GM18868 (cell line): ENCODE measurements at regions not wholly inside any gene's neighbourhood (a gene's known extent, or its start where the extent isn't known, plus 50 kb on each side); places are given as distances from the start of the nearest gene placed in this dataset.

ENCODE experiments used
- ATAC-seq: cut with Tn5 transposase; IDR thresholded peaks from one replicate; pipeline ENCODE4 v1.9.1; 2021; ENCODE audit warnings: mild to moderate bottlenecking, moderate library complexity; ENCODE audit not compliant: unreplicated experiment

DNA sequence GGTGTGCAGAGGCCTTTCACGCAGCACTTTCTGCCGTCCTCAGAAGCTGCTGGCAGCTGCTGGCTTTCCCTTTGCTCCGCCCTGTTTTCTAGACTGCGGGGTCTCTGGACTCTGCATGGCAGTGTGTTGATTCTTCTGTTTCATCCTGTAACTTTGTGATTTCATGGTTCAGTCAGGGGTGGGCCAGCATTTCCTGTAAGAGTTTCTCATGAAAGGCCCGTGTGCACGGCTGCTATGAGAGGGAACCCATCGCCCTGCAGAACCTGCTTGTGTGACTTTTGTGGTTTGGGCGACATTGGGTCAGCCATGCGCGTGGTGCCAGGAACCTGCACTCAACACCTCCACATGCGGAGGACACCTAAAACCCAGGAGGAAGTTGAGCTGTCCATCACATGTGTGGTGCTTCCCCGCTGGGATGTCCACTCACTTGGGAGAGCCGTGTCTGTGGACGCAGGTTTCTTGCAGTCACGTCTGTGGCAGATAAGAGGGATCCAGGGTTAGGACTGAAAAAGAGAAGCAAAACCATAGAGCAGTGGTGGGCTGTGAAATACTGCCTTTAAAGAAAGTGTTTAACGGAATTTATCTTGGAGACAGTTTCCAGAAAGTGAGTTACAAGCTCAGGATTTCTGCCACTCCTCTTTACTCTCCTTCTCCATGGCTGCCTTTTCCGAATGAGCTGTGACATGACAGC, 167.3 kb upstream of the ALKAL2 start:
- ATAC-seq: no peak

DNA sequence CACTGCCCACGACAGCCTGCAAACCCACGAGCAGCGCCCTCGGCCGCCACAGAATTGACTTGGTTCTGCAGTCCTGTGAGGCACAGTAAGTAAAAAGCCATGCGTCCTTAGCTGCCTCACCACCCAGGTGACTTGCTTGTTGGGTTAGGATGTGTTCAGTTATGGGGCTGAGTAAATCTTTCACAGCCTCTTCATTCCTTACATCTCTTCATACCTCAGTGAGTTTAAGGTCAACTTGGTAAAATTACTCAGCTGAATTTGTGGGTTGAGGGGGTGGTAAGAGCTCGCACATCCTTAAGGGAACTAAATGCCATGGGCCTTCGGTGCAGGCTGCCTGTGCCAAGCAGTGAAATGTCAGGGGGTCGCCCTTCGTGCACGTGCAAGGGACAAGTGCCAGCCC, 165.2 kb upstream of the ALKAL2 start:
- ATAC-seq: no peak

DNA sequence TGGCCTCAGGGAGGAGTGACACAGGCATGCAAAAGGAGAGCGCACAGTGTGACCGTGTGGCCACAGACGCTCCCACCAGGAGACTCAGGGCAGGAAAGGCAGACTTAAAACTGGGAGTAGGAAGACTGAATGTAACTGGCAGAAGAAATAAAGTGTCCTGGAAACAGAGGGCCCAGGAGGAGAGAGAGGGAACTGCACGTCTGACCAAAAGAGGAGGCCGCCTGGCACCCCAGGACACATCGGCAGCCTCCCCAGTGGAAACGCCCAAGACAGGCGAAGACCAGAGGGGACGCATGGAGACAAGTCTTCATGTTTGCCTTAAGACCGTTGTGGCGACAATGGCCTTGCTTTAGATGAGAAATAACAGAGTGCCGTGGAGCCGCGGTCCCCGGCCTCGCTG, 163.6 kb upstream of the ALKAL2 start:
- ATAC-seq: no peak

DNA sequence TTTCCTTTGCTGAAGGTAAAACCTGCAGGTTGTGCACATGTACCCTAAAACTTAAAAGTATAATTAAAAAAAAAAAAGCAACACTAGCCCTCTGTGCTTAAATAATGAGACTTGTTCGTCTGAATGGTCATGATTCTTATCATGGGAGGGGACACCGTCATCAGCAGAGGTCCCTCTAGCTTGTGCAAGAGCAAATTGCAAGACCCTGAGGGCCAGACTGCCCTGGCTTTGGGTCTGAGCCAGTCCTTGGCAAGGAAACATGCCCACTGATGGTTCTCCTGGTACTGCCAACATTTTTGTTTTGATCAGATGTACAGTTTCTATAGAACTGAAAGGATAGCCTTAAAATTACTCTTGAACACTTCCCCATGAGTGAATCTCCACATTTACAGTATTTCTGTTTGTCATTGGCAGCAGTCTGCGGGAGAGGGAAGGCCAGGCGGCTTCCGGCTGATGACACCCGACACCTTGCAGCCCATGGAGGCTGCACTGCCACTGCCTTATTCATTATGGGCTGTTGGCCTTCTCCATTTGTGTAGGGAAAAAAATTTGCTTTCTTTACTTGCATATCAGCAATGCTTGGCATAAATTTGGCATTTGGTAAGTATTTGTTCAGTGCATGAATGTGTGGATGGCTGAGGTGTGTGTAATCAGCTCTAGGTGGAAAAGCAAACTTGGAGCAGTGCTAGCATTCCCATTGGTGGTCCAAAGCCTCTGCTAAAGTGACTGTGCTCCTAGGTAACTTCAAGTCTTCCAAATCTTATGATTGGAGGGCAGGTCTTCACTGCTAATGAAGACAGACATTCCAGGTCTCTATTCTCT, 161.6 kb upstream of the ALKAL2 start:
- no peak for ATAC-seq

DNA sequence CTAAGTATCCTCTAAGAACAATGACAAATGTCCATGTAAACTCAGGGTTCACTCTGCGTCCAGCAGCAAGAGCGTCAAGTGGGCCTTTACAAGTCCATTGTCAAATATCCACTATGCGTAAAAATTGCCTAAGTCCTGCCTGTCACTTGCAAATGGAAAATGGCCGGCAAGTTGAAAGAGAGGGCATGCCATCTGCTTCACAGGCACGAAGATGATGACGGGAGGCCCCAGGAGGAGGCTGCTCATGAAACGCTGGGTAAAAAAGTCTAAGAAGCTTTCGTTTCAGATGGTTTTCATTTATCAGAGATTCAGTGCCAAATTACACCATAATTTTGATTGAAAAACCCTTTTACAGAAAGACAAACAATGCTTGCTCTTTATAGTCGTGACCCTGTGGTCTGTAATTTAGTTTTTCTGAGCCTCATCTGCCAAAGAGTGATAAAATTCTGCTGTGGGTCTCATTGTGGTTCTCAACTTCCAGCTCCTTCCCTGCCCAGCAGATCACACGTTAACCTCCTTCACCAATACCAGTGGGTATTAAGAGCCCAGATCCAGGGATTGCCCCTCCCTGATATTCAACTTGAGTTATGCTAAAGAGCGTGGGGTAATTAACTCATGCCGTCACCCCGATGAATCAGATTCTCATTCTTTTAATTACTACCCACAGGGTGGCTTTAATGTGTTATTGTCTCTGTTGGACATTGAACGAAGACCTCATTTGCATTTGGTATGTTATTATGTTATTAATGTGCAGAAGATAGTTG, 160.2 kb upstream of the ALKAL2 start:
- ATAC-seq: no peak

DNA sequence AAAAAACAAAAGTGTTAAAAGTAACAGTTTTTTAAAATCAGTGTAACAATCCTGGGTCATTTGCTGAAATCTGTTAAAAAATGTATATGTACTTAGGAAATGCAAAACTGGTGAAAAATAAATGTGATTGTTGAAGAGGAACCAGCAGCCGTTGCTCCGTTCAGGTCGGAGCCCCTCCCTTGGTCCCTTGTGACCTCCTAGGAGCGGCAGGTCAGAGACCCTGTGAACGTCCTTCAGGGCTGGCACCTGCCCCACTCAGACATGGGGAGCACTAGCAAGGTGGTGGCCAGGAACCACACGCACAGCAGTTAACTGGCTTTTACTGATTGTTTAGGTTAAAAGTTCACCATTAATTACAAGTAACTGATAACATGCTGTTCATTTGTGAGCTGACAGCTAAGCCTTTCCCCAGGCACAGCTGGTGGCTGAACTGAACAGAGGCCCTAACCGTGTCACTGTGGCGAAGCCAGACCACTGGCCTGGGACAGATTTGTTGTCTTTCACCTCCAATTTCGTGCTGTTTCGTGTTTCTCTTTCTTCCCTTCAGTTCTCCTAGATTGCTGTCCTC, 159.2 kb upstream of the ALKAL2 start:
- ATAC-seq: no peak

DNA sequence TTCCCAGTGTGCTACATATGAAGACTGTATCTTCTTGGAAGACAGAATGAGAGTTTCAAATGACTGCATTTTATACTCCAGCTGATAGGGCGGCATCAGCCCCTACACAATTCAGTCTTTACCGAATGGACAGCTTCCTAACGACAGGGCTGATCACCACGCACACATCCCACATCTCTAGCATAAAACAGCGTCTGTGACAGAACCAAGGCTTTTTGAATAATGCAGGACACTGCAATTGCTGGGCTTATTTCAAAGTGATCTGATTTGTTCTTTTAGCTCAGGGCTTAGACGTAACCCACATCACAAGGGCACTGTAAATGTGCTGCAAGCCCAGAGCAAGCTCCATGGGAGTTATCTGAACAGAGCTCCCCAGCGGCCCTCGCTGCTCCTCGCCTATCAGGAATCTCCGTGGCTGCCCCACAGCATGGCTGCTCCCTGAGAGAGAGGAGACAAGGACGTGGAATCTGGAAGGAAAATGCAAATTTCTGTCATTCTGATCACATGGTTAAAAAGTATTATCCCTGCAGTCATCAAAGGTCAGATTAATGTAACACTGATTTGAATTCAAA, 158.5 kb upstream of the ALKAL2 start:
- no peak for ATAC-seq

DNA sequence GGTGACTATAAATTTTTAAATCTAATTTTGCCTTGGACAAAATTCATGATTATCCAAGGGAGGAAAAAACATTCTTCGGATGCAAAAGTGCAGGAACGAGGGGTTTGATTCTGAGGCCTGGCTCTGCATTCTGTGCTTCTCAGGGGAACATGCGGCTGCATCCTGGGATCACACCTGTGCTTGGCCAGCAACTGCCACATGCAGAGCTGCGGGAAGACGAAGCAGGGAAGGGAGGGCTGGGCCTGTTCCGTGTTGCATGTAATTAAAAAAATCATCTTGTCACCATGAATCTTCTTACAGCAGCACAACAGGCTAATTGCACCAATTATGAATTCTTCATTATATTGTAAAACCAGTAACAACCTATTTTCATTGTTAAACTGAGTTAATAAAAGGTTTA, 158.0 kb upstream of the ALKAL2 start:
- no peak for ATAC-seq

DNA sequence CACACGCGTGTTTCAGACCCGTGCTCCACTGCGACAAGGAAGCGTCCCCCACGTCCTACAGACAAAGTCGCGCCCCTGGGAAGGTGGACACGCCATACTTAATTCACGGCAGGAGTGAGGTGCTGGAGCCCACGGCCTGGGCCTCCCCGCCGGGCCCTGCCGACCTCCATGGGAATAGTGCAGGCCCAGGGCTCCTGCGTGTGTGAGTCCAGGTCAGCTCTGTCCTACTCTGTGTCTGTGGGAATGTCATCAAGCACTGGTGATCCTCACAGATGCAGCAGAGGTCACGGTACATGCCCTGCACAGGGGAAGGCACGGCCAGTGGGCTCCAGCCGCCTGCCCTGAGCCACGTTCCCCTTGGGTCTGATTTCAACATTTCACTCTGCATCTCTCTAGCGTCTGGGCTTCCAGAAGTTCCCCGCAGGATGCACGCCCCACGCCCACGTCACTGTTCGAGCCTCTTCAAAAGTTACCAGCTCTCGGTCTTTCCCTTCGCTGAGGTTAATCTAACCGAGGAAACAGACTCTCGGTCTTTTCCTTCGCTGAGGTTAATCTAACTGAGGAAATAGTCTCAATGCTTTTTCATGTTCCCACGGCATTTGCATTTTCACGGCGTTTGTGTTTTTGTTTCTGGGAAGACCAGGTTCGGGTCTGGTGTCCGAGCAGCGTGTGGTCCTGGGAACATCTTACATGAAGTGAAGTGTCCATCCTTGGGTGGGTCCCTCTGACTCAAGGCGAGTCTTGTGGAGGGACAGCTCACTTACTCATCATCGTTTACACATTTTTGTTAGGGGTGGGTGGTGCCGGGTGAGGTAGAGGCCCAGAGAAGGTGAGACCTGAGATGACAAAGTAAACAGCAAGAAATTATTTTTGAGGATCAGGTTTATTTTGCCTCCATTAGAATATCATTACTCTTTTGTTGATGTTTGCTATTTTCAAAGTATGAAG, 157.3 kb upstream of the ALKAL2 start:
- ATAC-seq: no peak

DNA sequence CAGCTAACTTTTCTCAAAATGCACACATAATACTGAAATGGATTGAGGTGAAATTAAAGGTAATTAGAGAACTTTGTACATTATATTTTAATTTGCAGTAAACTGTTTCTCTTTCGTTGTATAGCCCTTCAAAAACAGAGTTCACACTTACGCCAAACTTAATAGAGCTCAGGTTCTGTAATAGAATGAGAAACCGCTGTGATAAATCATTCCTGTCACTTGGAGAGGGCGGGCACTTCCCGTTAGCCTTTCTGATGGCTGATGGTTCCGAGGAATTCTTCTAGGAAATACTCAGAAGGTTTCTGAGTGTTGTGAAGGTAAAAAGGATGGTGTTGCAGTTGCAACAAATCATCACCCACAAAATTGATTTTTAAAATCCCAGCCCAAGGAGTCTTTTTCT, 155.8 kb upstream of the ALKAL2 start:
- no peak for ATAC-seq

DNA sequence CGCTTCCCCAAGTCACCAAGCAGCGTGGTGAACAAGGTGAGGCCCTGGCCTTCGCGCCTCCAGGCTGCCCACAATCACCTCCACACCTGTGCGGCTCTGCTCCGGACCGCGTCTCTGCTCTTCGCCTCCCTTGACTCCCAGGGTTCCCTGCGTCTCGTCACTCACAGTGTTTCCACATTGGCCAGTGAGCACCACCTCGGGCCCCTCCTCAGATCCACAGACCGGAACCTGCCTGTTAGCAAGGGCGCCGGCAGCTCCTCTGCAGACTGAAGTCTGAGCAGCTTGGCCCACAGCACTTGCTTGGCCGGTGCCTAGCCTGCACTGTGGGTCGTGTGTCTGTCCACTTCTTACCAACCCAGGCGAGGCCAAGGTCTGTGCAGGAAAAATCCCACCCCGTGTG, 155.3 kb upstream of the ALKAL2 start:
- ATAC-seq: no peak

DNA sequence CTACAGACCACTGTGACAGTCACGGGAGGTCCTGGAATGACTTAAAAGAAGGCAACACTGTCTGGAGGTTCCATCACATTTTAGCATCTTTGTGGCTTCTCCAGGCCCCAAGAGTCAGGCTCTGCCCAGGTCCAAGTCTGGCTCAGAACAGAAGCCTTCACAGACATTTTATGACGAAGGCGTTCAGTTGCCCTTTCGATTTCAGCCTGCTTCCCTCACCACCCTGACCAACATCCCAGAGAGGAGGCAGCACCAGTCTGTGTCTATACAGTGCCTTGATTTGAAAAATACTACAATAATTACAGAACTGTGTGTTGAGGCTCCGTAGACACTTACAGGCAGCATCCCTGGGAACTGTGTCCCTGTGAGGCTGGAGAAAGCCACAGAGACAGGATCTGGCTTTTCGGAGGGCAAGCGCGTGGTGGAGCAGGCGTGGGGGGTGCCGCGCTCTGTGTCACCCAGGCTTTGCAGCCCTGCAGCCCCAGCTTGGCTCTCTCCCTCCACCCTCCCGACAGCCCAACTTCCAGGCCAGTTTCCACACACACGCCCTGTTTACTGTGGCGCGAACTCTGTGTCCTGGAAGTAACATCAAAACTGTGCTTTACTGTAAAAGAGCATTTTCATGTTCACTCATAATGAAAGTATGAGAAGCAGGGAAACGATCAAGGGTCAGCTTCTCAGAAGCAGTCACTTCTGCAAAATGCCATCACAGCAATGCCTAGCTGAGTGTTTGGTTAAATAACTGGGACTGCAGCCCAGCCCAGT, 153.5 kb upstream of the ALKAL2 start:
- no peak for ATAC-seq

DNA sequence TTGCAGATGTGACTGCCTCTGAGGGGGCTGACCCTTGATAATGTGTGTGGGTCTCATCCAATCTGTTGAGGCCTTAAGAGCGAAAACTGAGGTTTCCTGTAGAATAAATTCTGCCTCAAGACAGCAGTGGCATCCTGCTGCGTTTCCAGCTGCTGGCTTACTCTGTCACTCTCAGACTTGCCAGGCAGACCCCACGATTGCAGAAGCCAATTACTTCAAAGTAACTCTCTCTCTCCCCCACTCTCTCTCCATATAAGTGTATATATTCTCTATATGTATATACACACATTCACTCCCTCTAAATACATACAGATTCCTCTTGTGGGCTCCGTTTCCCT, 152.5 kb upstream of the ALKAL2 start:
- ATAC-seq: no peak

DNA sequence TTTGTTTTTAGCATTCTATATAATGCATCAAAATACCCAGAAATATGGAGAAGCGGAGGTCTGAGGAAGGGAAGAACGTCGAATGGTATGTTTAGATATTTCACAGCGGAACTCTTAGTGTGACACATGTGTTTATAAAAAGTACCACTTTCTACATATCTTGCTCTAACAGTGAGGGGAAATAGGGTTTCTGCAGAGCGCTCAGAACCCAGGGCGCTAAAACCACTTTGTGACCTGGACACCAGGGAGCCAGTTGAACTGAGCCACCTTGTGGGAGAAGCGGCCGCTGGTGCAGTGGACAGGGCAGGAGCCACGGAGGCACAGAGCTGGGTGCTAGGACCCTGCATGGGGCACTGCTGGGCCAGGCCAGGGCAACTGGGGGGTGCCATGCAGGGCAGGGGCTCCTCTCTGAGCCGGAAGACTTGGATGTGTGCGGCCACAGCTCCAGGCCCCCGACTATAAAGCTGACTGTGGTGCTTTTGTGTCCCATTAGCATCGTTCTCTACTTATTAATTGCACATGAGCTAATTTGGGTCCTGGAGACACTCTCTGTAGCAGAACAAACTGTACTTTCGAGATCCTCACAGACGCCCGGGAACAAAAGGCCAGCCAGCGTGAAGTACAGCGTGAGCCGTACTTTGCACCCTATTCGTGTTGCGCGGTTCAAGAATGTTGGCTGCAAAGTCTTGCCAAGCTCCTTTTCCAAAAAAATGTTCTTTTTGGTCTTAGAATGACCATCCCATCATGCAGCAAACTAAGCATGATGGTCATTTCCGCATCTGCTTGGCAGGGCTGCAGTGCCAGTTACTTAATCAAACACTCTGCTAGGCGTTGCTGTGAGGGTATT, 151.9 kb upstream of the ALKAL2 start:
- no peak for ATAC-seq

DNA sequence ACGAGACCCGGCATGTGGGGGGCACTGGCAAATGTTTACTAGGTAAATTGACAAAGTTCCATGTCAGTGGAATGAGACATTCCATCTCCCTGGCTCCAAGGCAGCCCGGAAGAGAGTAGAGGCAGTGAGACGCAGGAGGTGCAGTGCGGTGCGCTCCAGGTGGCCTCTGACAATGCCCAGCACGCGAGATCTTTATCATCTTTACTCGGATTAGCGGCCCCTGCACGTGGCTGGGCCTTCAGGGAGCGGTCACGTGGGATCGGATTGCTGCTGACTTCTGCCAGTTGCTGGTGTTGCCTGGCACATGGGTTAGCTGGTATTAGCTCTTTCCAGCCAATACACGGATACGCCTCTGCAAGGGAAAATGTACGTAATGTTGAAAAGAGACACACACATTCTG, 151.2 kb upstream of the ALKAL2 start:
- no peak for ATAC-seq

DNA sequence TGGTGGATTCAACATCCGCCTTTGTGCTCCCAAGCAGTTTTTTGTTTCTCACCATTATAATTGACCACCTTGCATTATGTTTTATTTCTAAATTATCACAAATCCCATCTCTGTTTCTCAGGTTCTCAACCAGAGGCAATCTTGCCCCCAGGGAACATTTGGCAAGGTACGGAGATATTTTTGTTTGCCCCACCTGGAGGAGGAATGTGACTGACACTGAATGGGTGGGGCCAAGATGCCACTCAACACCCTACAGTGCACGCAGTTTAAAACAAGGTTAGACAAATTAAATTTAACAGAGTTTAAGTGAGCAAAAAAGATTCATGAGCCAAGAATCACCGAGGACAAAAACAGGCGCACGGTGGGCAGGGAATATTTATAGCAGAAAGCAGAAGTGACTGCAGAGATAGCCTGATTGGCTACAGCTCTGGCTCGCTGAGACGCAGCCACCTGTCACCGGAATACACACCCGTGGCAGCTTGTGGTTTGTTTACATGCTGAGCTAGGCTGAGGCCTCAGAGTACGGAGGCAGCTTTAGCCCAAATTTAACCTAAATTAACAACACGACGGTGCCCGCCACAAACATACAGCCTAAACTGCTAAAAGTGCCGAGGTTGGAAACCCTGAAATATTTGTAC, 150.0 kb upstream of the ALKAL2 start:
- peak; percentile 98 for ATAC-seq

DNA sequence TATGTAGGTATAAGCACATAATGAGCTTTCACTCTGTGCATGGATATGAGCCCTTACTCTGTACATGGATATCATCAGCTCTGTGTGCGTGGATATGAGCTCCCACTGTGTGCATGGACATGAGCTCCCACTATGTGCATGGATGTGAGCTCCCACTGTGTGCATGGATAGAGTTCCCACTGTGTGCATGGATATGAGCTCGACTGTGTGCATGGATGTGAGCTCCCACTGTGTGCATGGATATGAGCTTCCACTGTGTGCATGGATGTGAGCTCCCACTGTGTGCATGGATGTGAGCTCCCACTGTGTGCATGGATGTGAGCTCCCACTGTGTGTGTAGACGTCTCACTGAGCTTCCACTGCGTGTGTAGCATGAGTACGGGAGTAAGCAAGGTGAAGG, 149.3 kb upstream of the ALKAL2 start:
- ATAC-seq: no peak

DNA sequence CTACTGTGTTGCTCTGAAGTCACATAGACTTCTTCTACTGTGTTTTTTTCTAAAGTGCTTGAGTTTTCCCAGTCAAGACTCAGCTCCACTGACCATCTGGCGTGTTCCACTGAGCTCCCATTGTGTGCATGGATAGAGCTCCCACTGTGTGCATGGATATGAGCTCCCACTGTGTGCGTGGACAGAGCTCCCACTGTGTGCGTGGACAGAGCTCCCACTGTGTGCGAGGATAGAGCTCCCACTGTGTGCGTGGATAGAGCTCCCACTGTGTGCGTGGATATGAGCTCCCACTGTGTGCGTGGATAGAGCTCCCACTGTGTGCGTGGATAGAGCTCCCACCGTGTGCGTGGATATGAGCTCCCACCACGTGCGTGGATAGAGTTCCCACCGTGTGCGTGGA, 148.3 kb upstream of the ALKAL2 start:
- no peak for ATAC-seq
